NCI-H2029 treated with DMSO at 0.1 percent for 48 hours (cell line): ENCODE measurements at regions not wholly inside any gene's neighbourhood (a gene's known extent, or its start where the extent isn't known, plus 50 kb on each side); places are given as distances from the start of the nearest gene placed in this dataset.

Experiments
- DNase-seq: peaks from one replicate; lab custom pipeline; 2025; lab: John Stamatoyannopoulos, UW

DNA sequence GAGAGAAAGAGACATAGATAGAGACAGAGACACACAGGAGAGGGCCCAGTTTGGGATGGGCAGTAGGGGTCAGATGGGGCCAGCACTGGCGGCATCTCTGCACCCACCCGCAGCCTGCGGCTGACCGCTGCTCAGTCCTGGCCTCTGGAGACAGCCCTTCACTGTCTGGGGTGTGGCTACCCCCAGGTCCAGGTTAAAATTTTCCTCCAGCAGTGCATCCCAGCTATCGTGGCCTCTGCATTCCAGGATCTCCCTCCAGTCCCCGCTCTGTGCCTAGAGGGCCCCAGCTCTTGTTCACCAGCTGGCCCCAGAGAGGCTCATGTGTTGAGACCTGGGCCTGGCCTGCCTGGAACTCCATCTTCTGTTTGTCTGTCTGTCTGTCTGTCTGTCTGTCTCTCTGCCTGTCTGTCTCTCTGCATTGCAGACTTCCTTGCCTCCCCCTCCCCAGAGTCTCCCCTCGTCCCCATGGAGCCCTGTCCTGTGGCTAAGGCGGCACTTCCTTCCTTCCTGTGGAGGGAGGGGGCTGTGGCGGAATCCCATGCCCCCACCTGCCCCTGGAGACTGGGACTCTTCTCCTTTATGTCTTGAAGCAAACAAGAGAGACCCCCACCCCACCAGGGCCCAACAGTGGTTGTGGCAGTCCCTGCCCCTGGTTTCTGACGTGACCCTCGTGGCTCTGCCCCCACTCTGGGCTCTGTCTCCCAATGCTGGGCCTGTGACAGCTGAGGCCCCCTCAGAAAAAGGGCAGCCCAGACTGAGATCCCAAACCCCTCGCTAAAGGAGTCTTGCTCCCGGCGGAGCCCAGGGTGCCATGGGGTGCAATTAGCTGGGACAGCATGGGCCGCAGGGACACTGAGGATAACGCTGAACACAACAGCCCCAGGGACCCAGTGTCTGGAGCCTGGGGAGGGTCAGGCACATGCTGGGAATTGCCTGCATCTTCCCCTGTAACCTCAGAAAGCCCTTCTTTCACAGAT, 241.8 kb downstream of the NPHP4 start:
- no peak for DNase-seq

DNA sequence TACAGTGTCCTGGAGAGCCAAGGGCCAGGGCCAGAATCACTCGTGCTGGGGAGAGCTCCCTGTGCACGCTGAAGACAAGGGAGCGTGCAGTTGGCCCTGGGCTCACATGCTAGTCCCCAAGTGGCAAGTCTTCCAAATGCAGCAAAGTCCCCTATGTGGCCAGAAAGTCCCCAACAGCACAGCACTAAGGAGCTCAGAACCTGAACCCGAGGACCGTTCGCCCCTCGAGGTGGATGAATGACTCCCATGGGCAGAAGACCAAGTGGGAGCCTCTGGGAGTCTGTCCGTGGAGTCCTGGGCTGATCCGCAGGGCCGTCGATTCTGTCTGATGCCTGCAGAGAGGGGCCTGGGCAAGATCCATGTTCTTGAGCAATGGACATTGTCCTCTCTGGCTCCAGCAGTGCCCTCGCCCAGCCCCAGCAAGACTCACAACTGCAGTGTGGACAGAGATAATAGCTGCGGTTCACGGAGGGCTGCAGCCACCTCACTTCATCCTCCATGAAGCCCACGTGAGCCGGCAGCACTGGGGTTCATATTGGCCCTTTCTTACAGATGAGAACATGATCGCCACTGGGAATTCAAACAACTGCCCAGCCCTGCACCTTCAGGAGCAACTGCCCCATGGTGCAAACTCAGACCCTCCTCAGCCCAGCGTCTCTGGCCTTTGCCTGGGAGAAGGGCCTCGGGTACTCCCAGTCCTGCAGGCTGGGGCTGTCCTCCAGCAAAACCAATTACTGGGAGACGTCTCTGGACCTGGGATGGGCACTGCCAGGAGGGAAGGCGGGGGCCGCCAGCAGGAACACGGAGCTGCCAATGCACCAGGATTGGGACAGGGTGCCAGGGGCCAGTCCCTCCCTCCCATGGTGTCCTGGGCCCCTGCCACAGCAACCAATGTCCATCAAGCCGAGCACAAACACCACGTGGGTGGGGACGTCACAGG, 243.7 kb downstream of the NPHP4 start:
- no peak for DNase-seq

DNA sequence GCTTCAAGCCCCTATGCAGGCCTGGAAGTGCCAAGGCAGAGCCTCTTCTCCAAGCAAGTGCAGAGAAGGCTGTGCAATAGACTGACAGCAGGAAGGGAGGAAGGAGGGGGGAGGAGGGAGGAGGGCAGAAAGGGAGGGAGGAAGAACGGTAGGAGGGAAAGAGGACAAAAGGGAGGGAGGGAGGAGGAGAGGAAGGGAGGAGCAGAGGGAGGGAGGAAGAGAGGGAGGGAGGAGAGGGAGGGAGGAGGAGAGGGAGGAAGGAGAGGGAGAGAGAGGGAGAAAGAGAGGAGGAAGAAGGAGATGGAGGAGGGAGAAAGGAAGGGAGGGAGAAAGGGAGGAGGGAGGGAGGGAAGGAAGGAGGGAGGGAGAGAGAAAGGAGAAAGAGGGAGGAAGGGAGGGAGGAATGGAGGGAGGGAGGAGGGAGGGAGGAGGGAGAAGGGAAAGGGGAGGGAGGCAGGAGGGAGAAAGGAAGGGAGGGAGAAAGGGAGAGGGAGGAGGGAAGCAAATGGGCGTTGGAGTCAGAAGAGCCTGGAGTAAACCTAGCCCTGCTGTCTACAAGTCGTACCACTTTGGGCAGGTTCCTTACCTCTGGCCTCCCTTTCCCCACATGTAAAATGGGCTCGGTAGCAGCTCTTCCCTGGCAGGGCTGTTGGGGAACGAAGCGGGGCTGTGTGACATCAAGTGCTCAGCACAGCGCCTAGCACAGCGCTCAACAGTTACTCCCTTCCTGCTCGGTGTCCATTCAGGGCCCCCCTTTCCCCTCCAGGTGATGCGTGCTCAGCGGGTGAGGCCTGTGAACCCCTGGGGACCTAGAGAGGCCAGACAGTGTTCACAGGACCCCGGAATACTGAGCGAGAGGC, 244.6 kb downstream of the NPHP4 start:
- no peak for DNase-seq

DNA sequence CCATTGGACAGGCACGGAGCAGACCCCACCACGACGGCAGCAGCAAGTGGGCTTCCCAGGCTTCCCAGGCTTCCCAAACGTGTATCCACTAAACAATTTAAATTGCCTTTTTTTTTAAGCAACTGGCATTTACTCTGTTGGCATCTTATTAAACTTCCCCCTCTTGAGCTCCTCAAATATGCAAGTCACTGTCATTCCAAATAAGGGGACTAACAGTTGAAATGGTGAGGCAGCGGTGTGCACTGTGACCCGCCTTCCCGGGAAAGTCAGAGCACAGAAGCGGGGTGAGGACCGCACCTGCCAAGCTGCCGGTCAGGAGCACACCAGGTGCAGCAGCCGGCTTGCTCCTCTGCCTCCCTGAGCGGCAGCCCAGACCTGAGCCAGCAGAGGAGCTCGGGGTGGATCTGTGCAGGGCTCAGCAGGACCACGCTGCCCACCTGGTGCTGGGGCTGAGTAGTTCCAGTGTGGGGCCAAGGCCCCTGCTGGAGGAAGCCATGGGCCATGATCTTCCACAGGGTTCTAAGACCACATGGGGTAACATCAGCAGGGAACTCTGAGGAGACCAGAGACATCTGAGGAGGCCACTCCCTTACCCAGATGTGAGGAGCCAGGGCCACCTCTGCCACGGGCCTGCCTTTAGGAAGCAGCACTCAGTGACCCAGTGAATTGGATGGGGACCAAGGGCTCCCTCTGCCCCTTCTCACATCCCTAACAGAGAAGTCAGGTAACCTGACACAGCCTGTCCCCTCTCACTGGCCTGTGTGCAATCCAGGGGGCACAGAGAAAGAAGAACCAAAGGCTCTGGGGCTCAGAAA, 245.4 kb downstream of the NPHP4 start:
- no peak for DNase-seq

DNA sequence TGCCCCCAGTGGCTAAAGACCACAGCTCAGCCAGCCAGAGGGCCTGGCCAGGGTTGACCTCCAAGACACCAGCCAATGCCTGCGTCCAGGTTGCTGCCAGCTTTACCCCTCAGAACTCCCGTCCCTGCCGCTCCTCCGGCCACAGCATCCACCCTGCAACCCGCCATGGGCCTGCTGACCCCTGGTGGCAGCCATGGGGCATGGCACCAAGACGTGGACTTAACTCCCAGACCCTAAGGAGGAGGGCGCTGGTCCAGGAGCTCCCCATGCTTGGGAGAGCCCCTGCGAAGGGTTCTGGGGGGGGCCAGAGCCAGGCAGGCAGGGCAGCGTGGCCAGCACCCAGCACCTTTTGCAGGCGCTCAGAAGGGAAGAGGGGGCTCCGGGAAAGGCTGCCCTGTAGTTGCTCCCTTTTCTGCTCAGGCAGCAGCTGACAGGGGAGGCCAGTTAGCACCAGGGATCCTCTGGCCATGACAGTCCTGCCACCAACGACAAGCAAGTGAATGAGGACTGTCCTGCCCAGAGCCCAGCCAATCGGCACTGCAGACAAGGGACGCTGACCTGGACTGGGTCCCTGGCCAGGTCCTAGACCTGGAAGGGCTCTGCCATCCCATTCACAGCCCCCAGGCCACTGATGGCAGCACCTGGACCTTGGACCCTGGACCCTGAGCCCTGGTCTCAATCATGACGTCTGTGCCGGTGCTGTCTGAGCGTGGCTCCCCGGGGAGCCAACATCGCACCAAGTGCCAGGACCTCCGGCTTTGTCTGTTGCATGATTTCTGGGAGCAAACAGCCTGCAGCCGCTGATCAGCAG, 246.2 kb downstream of the NPHP4 start:
- peak; percentile 70 for DNase-seq

DNA sequence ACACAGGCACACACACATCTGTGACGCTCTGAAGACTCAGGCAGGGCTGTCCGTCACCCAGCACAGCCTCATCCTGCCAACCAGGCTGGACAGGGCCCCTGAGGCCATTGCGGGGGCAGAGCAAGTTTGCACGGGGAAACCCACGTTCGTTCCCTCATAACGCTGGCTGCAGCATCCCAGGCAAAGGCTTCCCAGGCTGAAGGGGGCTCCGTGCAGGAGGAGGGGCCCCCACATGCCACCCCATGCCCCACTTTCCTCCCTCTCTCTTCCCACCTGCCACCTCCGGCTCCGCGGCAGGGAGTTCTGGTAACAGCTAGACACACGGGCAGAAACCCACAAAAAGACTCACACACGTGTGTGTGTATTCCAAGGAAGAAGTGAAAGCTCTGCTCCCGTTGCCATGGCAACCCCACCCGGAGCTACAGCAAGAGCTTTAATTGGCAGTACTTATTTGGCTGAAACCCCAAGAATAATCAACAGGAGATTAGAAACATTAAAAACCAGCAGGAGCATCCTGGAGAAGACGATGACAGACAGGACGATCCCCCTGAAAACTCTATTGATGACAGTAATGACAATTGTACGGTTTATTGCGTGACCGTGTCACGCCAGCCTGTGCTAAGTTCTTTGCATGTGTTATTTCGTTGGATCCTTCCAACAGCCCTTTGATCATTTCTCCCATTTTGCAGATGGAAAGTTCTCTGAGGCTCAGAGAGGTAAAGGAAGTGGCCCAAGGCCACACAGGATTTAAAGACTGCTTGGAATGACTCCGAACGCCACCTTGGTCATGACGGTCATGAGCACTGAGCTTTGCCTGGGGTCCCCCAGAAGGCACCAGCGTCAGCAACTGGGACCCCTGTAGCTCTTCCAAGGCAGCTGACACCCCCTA, 247.1 kb downstream of the NPHP4 start:
- no peak for DNase-seq

DNA sequence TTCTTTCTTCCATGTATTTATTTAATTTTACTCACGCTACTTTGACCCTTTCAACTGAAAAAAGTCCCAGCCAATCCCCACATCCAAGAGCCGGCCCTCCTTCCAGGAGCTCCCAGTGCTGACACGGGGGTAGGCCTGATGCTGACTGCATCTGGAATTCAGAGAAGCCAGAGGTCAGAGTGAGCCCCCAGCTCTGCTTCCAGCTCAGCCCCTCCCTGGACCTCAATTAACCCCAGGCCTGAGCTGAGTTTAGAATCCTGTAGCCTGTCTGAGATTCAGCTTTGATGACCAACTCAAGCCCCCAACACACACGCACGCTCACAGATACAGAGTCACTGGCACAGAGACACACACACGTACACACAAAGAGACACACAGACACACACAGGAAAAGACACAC, 247.9 kb downstream of the NPHP4 start:
- DNase-seq = no peak

DNA sequence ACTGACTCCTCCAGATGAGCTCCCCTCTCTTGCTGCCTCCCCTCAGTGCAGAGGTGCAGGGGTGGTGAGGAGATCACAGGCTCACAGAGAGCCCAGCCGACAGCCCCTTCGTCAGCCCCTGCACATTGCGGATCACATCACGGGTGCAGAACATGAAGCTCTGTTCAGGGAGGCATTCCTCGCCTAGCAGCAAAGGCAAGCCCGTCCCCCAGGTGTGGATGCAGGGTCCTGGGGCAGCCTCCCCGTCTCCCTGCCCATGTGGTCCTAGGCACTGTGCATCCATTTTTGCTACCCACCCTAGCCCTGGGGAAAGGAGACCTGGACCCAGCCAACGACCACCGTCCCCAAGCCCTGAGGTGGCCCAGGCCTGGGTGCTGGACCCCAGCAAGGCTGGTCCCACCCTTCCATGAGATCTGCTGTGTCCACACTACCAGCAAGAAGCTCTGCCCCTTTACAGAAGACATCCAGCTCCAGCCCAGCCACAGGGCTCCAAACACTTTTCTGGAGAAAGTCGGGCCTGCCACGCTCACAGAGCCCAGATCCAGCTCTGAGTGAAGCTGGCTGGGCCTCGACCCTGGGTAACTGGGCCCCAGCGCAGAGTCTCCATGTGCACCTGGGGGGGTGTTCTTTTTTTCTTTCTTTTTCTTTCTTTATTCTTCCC, 248.7 kb downstream of the NPHP4 start:
- DNase-seq = no peak

DNA sequence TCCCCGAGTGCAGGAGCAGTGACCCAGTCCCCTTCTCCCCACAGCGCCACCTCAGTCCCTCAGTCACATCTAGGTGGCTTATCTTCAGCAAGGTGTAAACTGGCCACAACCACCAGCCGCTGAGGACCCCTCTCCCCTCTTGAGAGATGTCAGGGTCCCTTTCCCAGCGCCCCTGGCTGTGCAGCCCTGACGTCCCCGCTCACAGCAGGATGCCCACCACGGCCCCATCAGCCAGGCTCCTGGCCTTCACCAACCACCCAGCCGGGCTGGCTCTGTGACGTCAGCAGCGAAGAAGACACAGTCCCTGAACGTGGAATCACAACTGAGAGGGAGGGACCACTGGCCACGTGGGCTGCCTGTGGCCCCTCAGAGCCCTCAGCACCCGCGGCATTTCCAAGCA, 249.4 kb downstream of the NPHP4 start:
- DNase-seq = no peak

DNA sequence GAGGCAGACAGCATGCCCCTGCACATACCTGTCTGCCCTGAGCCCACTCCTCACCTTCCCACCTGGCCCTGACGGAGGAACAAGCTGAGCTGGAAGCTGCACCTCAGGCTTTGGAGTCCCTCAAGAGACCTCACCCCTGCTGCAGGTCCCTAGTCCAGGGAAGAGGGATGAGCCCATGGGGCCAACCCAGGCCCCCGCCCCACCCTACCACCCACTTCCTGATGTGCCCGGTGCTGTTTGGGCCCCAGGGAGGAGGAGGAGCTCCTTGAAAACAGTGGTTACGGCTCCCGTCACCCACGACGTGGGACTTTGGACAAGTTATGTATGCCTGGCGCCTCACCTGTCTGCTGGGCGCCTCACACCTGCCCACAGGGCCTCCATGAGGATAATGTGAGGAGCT, 250.2 kb downstream of the NPHP4 start:
- DNase-seq = no peak

DNA sequence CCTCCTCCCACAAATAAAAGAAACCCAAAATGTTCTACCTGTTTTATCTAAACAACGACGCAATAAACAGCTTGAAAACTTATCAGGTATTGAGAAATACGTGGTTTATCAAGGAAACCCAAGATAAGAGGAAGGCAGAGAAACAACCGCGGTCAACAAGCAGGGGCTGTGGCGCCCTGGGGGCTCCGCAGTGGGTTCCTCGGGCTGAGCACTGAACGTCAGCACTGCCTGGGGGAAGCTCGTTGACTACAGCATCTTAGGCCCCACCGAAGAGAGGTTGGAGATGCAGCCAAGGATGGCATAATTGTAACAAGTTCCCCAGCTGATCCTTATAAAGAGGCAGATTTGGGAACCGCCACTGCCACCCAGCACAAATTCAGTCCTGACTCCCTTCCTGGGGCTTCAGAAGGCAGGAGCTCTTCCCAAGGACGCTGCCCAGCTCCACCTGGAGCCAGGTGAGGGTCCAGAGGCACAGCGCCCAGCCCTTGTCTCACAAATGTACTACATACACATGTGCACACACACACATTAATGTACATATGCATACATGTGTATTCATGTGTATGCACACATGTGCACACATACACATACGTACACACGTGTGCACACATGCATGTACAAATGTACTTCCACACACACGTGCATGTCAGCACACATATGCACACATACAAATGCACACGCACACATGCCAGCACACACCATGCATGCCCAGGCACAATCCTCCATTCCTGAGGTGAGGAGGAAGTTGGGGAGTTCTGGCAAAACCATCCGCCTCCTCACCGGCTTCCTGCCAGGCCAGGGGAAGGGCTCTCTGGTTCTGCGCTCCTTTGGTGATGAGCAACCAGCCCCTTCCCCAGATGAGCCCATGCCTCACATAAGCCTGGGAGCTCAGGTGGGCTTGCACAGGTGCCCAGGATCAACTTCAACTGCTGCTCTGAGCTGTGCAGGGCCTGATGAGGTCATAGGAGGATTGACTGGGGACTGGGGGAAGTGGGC, 251.1 kb downstream of the NPHP4 start:
- DNase-seq = no peak

DNA sequence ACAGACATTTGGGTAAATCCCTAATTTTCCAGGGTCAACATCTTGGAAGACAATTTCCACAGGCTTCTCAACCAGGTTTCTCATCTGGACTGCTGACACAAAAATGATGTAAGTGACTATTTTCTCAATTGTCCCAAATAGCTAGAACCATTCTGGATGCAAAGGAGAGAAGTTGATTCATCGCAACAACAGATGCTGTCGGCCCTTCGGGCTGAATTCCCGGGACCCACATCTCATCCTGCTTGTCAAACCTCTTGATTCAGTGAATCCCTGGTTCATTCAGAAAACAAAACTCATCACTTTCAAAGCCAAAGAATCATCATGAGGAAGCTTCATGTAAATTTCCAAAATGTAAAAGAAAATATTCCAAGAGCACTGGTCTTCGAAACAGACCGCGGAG, 251.8 kb downstream of the NPHP4 start:
- DNase-seq = no peak

DNA sequence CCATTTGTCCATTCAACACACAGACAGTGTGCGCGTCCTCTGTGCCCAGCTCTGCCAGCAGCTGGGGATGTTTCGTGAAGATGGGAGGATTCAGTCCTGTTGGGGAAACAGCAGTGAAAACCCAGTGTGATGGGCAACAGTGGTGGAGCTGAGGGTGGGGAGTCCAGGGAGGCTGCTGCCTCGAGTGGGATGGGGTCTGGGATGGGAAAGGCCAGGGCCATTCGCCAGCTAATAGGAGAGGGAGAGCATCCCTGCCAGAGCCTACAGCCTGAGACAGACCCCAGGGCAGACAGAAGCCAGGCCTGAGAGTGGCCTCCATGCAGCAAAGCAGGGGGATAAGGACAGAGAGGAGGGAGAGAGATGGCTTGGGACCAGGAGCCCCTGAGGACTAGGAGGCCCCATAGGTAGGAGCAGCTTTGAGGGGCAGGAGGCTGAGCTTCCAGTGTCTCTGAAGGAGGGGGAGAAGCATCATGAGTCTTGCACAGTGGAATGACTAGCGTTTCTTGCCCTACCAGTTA, 252.6 kb downstream of the NPHP4 start:
- no peak for DNase-seq

DNA sequence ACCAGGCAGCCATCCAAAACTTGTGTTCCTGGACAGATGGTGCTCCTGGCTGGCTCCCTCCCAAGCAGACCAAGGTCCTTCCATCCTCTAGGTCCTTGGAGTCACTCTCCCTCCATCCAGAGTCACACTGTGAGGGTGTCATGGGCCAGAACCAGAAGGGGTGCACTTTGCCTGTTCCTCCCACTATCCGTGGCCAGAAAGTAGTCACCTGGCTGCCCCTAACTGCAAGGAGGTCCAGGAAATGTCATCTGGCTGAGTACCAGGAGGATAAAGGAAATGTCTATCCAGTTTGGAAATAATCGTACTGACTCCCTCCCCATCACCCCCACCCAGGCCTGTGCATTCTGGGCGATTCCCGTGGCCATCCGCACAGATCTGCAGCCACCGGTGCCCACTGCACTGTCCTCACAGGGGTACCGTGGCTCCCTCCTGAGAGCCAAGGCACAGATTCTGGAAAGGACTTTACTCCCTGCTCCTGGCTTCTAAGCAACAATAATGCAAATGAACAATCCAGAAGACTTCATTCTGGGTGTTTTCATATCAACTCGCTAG, 253.2 kb downstream of the NPHP4 start:
- DNase-seq = no peak

DNA sequence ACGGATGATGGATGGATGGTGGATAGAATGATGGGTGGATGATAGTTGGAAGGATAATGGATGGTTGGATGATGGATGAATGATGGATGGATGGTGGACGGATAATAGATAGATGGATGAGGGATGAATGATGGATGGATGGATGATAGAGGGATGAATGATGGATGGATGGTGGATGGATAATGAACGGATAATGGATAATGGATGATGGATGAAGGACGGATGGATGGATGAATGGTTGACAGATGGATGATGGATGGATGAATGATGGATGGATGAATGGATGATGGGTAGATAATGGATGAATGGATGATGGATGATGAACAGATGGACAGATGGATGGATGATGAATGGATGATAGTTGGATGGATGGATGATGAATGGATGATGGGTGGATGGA, 255.1 kb downstream of the NPHP4 start:
- no peak for DNase-seq

DNA sequence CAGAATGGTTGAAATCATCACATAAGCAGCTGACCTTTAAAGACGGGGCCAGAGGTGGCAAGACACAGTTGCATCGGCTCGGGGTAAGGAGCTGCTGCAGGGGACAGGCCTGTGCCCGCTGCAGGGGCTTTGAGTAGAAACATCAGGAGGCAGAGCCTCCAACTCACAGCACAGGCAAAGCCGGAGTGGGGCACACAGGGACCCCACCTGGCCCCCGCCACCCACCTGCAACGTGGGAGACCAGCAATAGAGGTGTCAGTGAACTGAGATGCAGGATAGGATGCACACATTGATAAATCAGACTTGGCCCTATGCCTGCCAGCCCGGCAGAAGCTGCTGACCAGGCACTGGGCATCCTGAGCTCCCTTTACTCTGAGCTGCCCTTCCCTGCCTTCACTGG, 257.2 kb downstream of the NPHP4 start:
- no peak for DNase-seq

DNA sequence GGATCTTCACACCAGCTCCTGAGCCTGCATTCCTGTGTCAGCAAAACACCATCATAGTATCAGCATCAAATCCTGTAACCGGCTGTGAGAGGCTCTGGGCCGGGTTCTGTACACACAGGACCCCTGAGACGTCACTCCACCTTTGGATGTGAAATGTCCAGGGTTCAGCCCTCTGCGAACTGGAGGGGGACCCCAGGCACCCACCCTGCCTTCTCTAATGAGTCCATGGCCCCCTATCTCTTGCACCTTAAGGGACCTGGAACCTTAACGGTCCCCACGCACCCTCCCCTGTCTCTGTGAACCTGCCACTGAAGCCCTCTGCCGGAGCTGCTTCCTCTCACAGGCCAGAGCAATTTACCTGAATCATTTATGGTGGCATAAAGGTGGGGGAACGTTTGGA, 257.8 kb downstream of the NPHP4 start:
- no peak for DNase-seq
